SK-N-SH treated with all-trans-retinoic acid at 6 μM for 48 hours (cell line): ENCODE measurements at regions not wholly inside any gene's neighbourhood (a gene's known extent, or its start where the extent isn't known, plus 50 kb on each side); places are given as distances from the start of the nearest gene placed in this dataset.

Source experiments
- ATAC-seq: fragments of 200-7000 bp; cut with Tn5 transposase; 3 replicates; pipeline ENCODE4 v1.9.1; 2020; ENCODE audit warnings: mild to moderate bottlenecking, moderate library complexity
- ARNTL ChIP-seq: fragments of 450-650 bp; formaldehyde crosslinking; IDR thresholded peaks from 2 replicates; pipeline ENCODE4 v1.5.0; 2020; ENCODE audit warnings: low read depth, mild to moderate bottlenecking, moderate library complexity, borderline replicate concordance
- BACH2 ChIP-seq: fragments of 250-450 bp; sonication (Bioruptor Pico); IDR thresholded peaks from 2 replicates; pipeline ENCODE4 v1.9.0; 2021; ENCODE audit warnings: mild to moderate bottlenecking, borderline replicate concordance
- CREB5 ChIP-seq: fragments of 250-450 bp; sonication (Bioruptor Pico); IDR thresholded peaks from 2 replicates; pipeline ENCODE4 v1.5.1; 2020; ENCODE audit warnings: low read depth, mild to moderate bottlenecking, moderate library complexity
- CSDC2 ChIP-seq: fragments of 250-450 bp; sonication (Bioruptor Pico); IDR thresholded peaks from 2 replicates; pipeline ENCODE4 v1.5.0; 2020; ENCODE audit warnings: mild to moderate bottlenecking, moderate library complexity
- ESRRG ChIP-seq: fragments of 250-450 bp; sonication (Bioruptor Pico); IDR thresholded peaks from 2 replicates; pipeline ENCODE4 v1.6.1; 2021; ENCODE audit warnings: mild to moderate bottlenecking
- ISL1 ChIP-seq: fragments of 250-450 bp; sonication (Bioruptor Pico); IDR thresholded peaks from 2 replicates; pipeline ENCODE4 v2.1.2; 2022; ENCODE audit warnings: mild to moderate bottlenecking, moderate library complexity
- OSR1 ChIP-seq: fragments of 250-450 bp; sonication (Bioruptor Pico); IDR thresholded peaks from 2 replicates; pipeline ENCODE4 v1.8.0; 2022; ENCODE audit warnings: moderate library complexity, mild to moderate bottlenecking, inconsistent platforms
- POU6F1 ChIP-seq: fragments of 250-450 bp; sonication (Bioruptor Pico); IDR thresholded peaks from 2 replicates; pipeline ENCODE4 v1.8.0; 2021; ENCODE audit warnings: low read depth, mild to moderate bottlenecking, moderate library complexity, borderline replicate concordance
- PPARA ChIP-seq: fragments of 250-450 bp; sonication (Bioruptor Pico); IDR thresholded peaks from 2 replicates; pipeline ENCODE4 v1.5.0; 2020; ENCODE audit warnings: mild to moderate bottlenecking, borderline replicate concordance
- RARB ChIP-seq: fragments of 250-450 bp; sonication (Bioruptor Pico); IDR thresholded peaks from 2 replicates; pipeline ENCODE4 v1.8.0; 2021; ENCODE audit warnings: mild to moderate bottlenecking, moderate library complexity
- SNAI2 ChIP-seq: fragments of 250-450 bp; sonication (Bioruptor Pico); IDR thresholded peaks from 2 replicates; pipeline ENCODE4 v1.5.0; 2020; ENCODE audit warnings: mild to moderate bottlenecking, moderate library complexity
- TOX ChIP-seq: fragments of 250-450 bp; sonication (Bioruptor Pico); IDR thresholded peaks from 2 replicates; pipeline ENCODE4 v1.8.0; 2021; ENCODE audit warnings: mild to moderate bottlenecking, moderate library complexity, borderline replicate concordance
- TSHZ2 ChIP-seq: fragments of 250-450 bp; sonication (Bioruptor Pico); IDR thresholded peaks from 2 replicates; pipeline ENCODE4 v1.5.0; 2020; ENCODE audit warnings: mild to moderate bottlenecking, moderate library complexity
- ZC3H10 ChIP-seq: fragments of 250-450 bp; sonication (Bioruptor Pico); IDR thresholded peaks from 2 replicates; pipeline ENCODE4 v1.5.1; 2021; ENCODE audit warnings: mild to moderate bottlenecking, moderate library complexity
- ZFP3 ChIP-seq: fragments of 250-450 bp; sonication (Bioruptor Pico); IDR thresholded peaks from 2 replicates; pipeline ENCODE4 v1.5.0; 2020; ENCODE audit warnings: mild to moderate bottlenecking, moderate library complexity
- ZFP30 ChIP-seq: fragments of 450-650 bp; formaldehyde crosslinking; IDR thresholded peaks from 2 replicates; pipeline ENCODE4 v1.5.0; 2022; ENCODE audit warnings: mild to moderate bottlenecking, moderate library complexity
- ZNF565 ChIP-seq: fragments of 450-650 bp; formaldehyde crosslinking; conservative IDR thresholded peaks from 2 replicates; pipeline ENCODE4 v1.5.0; 2020; ENCODE audit warnings: low read depth, mild to moderate bottlenecking, moderate library complexity
- ZNF70 ChIP-seq: fragments of 450-650 bp; formaldehyde crosslinking; IDR thresholded peaks from 2 replicates; pipeline ENCODE4 v1.5.0; 2020; ENCODE audit warnings: mild to moderate bottlenecking, moderate library complexity
- TF ChIP-seq, protein P1 (sequence below): fragments of 250-450 bp; sonication (Bioruptor Pico); IDR thresholded peaks from 2 replicates; pipeline ENCODE4 v1.5.1; 2021; ENCODE audit warnings: mild to moderate bottlenecking, moderate library complexity

- TF ChIP-seq OSR1 (CRISPR knock-in tag): no peak
- no peak for TF ChIP-seq ZFP3
- TF ChIP-seq RARB (CRISPR knock-in tag): no peak
Observed at GRCh38 chr12:131564845-131565244, 146.0 kb upstream of the SFSWAP start (continued).

DNA sequence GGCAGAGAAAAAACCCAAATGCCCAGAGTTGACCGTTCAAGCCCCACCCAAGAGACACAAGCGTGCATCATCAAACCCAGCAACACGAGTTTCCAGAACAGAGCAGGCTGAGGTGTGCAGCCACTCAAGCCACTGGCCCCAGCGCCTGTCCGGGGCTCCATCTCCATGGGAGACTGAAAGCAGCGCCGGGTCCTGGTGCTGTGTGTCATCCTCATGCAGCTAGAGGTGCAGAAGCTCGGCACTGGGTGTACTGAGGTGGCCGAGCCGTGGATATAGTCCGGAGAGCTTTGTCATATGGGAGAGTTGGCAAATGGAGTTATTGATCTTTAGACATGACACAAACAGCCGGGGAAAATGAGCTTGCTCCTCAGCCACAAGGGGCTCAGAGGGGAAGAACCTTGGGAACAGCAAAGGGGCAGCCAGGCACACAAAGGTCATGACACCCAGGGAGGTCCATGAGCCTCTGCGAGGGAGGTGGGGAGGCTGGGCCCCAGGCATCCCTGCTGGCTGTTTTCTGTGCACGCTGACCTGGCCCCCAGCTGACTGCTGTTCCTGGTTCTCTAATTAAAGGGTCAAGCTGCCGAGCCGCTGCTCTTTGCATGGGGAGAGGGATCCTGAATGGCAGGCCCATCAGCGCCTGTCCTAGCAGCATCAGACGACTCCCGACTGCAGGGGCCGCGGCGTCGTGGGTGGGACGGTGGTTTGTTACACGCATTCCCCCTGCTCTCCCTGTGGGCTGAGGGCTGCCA lies 145.4 kb upstream of the SFSWAP start:
- no peak for TF ChIP-seq ZC3H10
- TF ChIP-seq SNAI2 (CRISPR knock-in tag): no peak
- TF ChIP-seq ZNF70 (CRISPR knock-in tag): no peak
- no peak for TF ChIP-seq TOX (CRISPR knock-in tag)
- TF ChIP-seq ZFP3: no peak
- TF ChIP-seq PPARA: no peak
- TF ChIP-seq, protein P1, sequence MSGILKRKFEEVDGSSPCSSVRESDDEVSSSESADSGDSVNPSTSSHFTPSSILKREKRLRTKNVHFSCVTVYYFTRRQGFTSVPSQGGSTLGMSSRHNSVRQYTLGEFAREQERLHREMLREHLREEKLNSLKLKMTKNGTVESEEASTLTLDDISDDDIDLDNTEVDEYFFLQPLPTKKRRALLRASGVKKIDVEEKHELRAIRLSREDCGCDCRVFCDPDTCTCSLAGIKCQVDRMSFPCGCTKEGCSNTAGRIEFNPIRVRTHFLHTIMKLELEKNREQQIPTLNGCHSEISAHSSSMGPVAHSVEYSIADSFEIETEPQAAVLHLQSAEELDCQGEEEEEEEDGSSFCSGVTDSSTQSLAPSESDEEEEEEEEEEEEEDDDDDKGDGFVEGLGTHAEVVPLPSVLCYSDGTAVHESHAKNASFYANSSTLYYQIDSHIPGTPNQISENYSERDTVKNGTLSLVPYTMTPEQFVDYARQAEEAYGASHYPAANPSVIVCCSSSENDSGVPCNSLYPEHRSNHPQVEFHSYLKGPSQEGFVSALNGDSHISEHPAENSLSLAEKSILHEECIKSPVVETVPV (CRISPR knock-in tag): no peak
- no peak for TF ChIP-seq RARB (CRISPR knock-in tag)
- TF ChIP-seq POU6F1 (CRISPR knock-in tag): no peak
- no peak for TF ChIP-seq BACH2 (CRISPR knock-in tag)
- ATAC-seq: no peak

DNA sequence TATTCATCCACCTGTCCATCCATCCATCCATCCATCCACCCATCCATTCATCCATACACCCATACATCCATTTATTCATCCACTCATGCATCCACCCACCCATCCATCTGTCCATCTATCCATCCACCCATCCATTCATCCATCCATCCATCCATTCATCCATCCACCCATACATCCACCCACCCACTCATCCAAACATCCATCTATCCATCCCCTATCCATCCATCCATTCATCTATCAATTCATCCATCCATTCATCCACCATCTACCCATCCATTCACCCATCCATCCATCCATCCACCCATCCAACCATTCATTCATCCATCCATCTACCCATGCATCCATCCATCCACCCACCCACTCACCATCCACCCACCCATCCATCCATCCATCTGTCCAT lies 142.6 kb upstream of the SFSWAP start:
- ATAC-seq: no peak
- TF ChIP-seq ISL1 (CRISPR knock-in tag) (no peak), PPARA (no peak), CSDC2 (CRISPR knock-in tag) (no peak), ARNTL (CRISPR knock-in tag) (no peak), CREB5 (no peak), ZNF565 (CRISPR knock-in tag) (no peak), TSHZ2 (no peak), BACH2 (CRISPR knock-in tag) (no peak), SNAI2 (CRISPR knock-in tag) (no peak), ZFP30 (CRISPR knock-in tag) (no peak), ESRRG (CRISPR knock-in tag) (no peak), ZC3H10 (no peak), POU6F1 (CRISPR knock-in tag) (no peak)
- TF ChIP-seq, protein P1 (CRISPR knock-in tag): no peak
